GM11168 (cell line): ENCODE measurements at regions not wholly inside any gene's neighbourhood (a gene's known extent, or its start where the extent isn't known, plus 50 kb on each side); places are given as distances from the start of the nearest gene placed in this dataset.
"Not testable (repeated sequence)": the region's sequence is repeated elsewhere in the genome, so short reads cannot be mapped to it uniquely, and the experiment has no call there.

Experiments
- in situ Hi-C: fragments of 300-500 bp; cut with MboI; formaldehyde crosslinking; loops from one replicate; pipeline ENCODE4 v1.12.0; 2022; ENCODE audit warnings: low sequenced_read_pairs; ENCODE audit not compliant: unreplicated experiment

DNA sequence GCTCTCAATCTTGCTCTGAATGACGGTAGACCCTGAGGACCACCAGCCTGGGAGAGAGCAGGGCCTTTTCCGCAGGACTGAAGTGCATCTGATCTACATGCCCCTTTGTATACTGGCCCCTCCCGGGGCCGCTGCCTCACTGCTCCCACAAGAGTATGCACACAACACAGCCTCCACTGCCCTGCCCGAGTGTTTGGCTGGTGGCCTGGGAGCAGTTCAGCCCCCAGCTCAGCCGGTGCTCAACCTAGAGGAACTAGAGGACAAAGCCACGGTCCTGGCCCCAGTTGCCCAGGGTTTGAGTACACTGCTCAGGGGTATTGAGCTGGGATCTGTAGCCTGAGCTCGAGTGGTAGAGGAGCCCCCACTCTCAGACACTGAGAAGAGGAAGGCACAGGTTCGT lies 118.9 kb upstream of the CAB39 start:
- in situ Hi-C loops = no loop called here

GRCh38 chr2:230594286-230594840 lies 118.3 kb upstream of the CAB39 start:
- in situ Hi-C loops = no loop called here

GRCh38 chr2:230599853-230600252 lies 112.8 kb upstream of the CAB39 start:
- in situ Hi-C loops = loop anchor here (10.0 to 25.0 kb wide), 2 partner anchors 385 to 588 kb away; partner anchors contain the start of gene SP110

DNA sequence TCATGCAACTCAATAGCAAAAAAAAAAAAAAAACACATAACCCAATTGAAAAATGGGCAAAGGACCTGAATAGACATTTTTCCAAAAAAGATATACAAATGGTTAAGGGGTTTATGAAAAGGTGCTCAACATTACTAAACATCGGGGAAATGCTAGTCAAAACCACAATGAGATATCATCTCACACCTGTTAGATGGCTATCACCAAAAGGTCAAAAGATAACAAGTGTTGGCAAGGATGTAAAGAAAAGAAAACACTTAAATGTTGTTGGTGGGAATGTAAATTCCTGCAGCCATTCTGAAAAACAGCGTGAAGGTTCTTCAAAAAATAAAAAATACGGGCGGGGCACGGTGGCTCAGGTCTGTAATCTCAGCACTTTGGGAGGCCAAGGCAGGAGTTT lies 112.4 kb upstream of the CAB39 start:
- in situ Hi-C loops = loop anchor here (10.0 to 25.0 kb wide), 2 partner anchors 385 to 588 kb away; partner anchors contain the start of gene SP110

GRCh38 chr2:230600881-230601280 lies 111.8 kb upstream of the CAB39 start:
- in situ Hi-C loops = loop anchor here (10.0 to 25.0 kb wide), 2 partner anchors 386 to 589 kb away; partner anchors contain the start of gene SP110

DNA sequence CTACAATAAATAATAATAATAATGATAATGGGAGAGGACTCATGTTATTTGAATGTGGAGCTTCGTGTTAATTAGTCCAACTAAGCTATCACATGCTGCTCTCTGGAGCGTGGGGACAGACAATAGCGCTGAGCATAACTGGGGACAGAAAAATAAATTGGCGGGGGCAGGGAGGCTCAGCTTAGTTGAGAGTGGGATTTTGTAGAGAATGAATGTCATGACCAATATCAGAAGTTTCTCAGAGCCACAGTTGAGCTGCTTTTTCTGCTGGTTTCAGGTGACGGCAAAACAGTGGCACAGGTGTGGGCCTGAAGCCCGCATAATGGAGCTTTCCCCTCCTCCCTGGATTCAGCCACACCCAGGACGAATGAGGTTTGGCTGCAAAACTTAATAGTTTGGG lies 111.1 kb upstream of the CAB39 start:
- in situ Hi-C loops = loop anchor here (10.0 to 25.0 kb wide), 2 partner anchors 387 to 589 kb away; partner anchors contain the start of gene SP110

GRCh38 chr2:230602562-230603230 lies 109.9 kb upstream of the CAB39 start:
- in situ Hi-C loops = loop anchor here (10.0 to 25.0 kb wide), 2 partner anchors 388 to 590 kb away; partner anchors contain the start of gene SP110

GRCh38 chr2:230603317-230603716 lies 109.3 kb upstream of the CAB39 start:
- in situ Hi-C loops = loop anchor here (10.0 to 25.0 kb wide), 2 partner anchors 389 to 591 kb away; partner anchors contain the start of gene SP110

- in situ Hi-C loops = loop anchor here (10.0 to 25.0 kb wide), 2 partner anchors 389 to 592 kb away; partner anchors contain the start of gene SP110
These were observed 108.5 kb upstream of the CAB39 start for GRCh38 chr2:230604158-230604557.

DNA sequence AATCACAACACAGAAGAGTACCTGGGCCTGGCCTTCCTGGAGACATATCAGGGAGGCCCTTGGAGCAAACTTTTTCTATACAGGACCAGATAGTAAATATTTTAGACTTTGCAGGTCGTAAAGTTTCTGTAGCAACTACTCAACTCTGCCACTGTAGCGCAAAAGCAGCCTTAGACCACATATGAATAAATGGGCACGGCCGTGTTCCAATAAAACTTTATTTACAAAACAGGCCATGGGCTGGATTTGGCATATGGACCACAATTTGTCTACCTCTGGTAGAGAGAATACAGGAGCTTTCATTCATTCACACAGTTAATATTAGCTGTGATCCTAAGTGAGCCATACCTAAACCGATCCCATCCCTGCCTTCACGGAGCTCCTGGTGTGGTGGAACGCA lies 98.6 kb upstream of the CAB39 start:
- in situ Hi-C loops = loop anchor here (25.0 kb wide), 1 partner anchor 602 kb away; no protein-coding TSS in a partner anchor

GRCh38 chr2:230614913-230615332 lies 97.7 kb upstream of the CAB39 start:
- in situ Hi-C loops = loop anchor here (25.0 kb wide), 1 partner anchor 603 kb away; no protein-coding TSS in a partner anchor

DNA sequence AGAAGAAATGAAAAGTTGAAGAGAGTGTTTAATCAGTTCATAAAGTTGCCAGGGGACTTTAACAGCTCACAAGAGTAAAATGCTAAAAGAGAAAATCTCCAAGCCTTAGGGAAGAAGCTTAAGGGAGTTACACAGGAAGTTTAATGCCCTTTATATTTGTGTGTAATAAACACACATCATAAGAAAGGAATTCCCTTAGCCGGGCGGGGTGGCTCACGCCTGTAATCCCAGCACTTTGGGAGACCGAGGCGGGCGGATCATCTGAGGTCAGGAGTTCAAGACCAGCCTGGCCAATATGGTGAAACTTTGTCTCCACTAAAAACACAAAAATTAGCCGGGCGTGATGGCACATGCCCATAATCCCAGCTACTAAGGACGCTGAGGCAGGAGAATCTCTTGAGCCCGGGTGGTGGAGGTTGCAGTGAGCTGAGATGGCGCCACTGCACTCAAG lies 95.4 kb upstream of the CAB39 start:
- in situ Hi-C loops = loop anchor here (25.0 kb wide), 1 partner anchor 605 kb away; no protein-coding TSS in a partner anchor

GRCh38 chr2:230619491-230619890 lies 93.2 kb upstream of the CAB39 start:
- in situ Hi-C loops = loop anchor here (25.0 kb wide), 1 partner anchor 607 kb away; no protein-coding TSS in a partner anchor

DNA sequence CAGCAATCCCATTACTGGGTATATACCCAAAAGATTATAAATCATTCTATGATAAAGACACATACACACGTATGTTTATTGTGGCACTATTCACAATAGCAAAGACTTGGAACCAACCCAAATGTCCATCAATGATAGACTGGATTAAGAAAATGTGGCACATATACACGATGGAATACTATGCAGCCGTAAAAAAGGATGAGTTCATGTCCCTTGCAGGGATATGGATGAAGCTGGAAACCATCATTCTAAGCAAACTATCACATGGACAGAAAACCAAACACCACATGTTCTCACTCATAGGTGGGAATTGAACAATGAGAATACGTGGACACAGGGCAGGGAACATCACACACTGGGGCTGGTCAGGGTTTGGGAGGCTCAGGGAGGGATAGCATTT lies 87.4 kb upstream of the CAB39 start:
- in situ Hi-C loops = loop anchor here (10.0 kb wide), 1 partner anchor 90 kb away; the partner anchor contains the start of gene CAB39

DNA sequence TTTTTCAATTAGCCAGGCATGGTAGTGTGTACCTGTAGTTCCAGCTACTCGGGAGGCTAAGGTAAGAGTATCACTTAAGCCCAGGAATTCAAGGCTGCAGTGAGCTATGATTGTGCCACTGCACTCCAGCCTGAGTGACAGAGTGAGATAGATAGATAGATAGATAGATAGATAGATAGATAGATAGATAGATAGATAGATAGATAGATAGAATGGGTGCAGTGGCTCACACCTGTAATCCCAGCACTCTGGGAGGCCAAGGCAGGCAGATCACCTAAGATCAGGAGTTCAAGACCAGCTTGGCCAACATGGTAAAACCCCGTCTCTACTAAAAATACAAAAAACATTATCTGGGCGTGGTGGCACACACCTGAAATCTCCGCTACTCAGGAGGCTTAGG lies 85.6 kb upstream of the CAB39 start:
- in situ Hi-C loops = loop anchor here (10.0 kb wide), 1 partner anchor 88 kb away; the partner anchor contains the start of gene CAB39

DNA sequence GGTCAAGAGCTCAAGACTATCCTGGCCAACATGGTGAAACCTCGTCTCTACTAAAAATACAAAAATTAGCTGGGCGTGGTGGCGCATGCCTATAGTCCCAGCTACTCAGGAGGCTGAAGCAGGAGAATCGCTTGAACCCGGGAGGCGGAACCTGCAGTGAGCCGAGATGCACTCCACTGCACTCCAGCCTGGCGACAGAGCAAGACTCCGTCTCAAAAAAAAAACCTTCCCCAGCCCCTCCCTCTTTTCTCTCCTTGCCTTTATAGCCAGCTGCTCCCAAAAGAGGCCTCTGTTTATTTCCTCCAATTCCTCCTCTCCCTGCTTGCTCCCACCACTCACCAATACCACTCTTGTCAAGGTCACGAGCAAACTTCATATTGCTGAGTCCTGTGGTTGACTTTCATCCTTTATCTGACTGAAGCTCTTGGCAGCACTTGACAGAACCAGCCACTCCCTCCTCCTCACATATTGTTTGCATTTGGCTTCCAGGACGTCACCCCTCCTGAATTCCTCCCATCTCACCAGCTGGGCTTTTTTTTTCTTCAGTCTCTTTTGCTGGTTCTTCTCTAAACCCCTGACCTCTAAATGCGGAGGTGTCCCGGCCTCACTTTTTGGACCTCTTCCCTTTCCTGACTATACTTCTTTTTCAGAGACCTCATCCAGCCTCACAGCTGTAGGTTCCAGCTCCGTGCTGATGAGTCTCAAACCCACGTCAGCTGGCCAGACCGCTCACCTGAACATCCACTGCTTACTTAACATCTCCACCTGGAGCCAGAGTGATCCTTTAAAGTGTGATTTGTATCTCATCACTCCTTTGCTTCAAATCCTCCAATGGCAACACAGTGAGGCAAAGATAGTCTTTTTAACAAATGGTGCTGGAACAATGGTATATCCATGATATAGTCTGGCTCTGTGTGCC lies 84.6 kb upstream of the CAB39 start:
- in situ Hi-C loops = loop anchor here (10.0 kb wide), 1 partner anchor 87 kb away; the partner anchor contains the start of gene CAB39

DNA sequence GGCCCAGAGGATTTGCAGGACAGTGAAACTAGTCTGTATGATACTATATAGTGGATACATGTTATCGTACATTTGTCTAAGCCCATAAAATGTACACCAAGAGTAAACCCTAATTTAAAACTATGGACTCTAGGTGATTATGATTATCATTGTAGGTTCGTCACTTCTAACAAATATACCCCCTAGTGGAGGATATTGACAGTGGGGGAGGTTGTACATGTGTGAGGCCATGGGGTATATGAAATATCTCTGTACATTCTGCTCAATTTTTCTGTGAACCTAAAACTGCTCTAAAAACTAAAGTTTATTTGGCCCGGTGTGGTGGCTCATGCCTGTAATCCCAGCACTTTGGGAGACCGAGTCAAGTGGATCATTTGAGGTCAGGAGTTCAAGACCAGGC lies 81.2 kb upstream of the CAB39 start:
- in situ Hi-C loops = no loop called here

GRCh38 chr2:230634146-230634545 lies 78.5 kb upstream of the CAB39 start:
- in situ Hi-C loops = no loop called here

DNA sequence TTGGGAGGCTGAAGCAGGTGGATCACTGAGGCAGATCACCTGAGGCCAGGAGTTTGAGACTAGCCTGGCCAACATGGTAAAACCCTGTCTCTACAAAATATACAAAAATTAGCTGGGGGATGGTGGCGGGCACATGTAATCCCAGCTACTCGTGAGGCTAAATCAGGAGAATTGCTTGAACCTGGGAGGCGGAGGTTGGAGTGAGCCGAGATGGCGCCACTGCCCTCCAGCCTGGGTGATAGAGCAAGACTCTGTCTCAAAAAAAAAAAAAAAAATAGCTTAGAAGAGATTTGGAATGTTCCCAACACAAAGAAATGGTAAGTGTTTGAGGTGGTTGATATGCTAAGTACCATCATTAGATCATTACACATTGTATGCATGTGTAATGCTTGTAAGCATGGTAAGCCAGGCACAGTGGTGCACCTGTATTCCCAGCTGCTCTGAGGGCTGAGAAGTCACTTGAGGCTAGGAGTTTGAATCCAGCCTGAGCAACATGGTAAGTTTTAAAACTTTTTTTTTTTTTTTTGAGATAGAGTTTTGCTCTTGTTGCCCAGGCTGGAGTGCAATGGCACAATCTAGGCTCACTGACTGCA lies 77.8 kb upstream of the CAB39 start:
- in situ Hi-C loops = not testable (repeated sequence)
